NB4 (cell line): ENCODE measurements at regions not wholly inside any gene's neighbourhood (a gene's known extent, or its start where the extent isn't known, plus 50 kb on each side); places are given as distances from the start of the nearest gene placed in this dataset.

Source experiments
- CTCF ChIP-seq: IDR thresholded peaks from one replicate; pipeline ENCODE4 v1.5.1; 2012; ENCODE audit warnings: low read depth, low read length
- MAX ChIP-seq: IDR thresholded peaks from 2 replicates; pipeline ENCODE4 v1.6.1; 2011; ENCODE audit warnings: low read depth, low read length
- POLR2A ChIP-seq: IDR thresholded peaks from 2 replicates; pipeline ENCODE4 v1.6.1; 2011; ENCODE audit warnings: mild to moderate bottlenecking; ENCODE audit not compliant: insufficient read length; ENCODE audit errors: extremely low read depth

GRCh38 chr16:85522308-85522841 lies 90.7 kb upstream of the GSE1 start:
- TF ChIP-seq CTCF: no peak
- no peak for TF ChIP-seq POLR2A
- no peak for TF ChIP-seq MAX
